Frontal cortex (tissue), 3 donors: ENCODE measurements at regions not wholly inside any gene's neighbourhood (a gene's known extent, or its start where the extent isn't known, plus 50 kb on each side); places are given as distances from the start of the nearest gene placed in this dataset.
A peak's percentile ranks its signal among the peaks of the same experiment; 100 is the strongest.

ENCODE experiments used
- DNase-seq, 2 donors: peaks; one replicate each; pipeline ENCODE4 v3.0.0; 2012; ENCODE audit warnings: low spot score in 2 of 2
- FAIRE-seq: peaks from 2 replicates; lab custom pipeline; 2012; peaks lifted over from hg19 to GRCh38; lab: Jason Lieb, UNC
- donor health status: control.
- donor health status: control.
- donor health status: control.

- no peak for DNase-seq
- no peak for FAIRE-seq
These were observed 117.9 kb upstream of the KLF6 start for GRCh38 chr10:3902809-3903410.

- FAIRE-seq (no peak), DNase-seq (no peak)
These were observed 117.2 kb upstream of the KLF6 start for GRCh38 chr10:3902054-3902808.

GRCh38 chr10:3901370-3901769 is 116.4 kb upstream of the KLF6 start:
- FAIRE-seq (no peak), DNase-seq (no peak)

DNA sequence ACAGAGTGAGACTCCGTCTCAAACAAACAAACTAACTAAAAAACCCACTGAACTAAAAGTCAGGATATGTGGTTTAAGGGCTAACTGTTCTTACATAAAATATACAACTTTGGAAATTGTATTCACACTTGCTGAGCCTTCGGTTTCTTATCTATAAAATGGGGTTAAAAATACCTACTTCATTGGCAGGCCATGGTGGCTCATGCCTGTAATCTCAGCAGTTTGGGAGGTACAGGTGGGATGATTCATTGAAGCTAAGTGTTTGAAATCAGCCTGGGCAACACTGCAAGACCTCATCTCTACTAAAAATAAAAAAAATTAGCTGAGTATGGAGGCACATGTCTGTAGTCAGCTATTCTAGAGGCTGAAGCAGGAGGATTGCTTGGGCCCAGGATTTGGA is 115.4 kb upstream of the KLF6 start:
- DNase-seq (no peak), FAIRE-seq (no peak)

GRCh38 chr10:3898821-3899220 is 113.8 kb upstream of the KLF6 start:
- no peak for FAIRE-seq
- no peak for DNase-seq

- DNase-seq (no peak), FAIRE-seq (no peak)
These were observed 112.1 kb upstream of the KLF6 start for GRCh38 chr10:3897156-3897555.

GRCh38 chr10:3896161-3896560 is 111.2 kb upstream of the KLF6 start:
- DNase-seq (no peak), FAIRE-seq (no peak)

DNA sequence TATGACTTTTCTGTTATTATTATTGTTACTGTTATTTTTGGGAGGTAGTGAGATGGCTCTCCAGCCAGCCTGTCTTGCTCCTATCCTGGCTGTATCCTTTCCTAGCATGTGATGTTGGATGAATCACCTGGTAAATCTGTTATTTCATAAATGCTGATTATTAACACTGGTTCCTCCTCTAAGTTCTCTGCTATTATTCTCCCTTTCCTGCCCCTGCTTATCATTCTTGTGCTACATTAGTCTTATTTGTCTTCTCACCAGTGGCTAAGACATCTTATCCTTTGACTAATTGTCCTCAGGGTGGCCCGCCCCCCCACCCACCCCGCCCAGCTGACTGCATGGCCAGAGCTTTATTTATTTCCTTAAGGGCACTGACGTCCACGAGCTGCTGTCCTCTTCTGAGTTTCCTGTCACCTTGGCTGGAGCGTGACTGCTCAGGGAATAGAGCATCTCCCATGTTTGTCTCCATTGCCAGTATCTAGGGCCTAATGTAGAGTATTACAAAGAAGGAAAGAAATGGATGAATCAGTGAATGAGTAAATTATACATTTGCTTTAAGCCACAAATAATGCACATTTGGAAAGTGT is 110.1 kb upstream of the KLF6 start:
- DNase-seq, result no peak
- FAIRE-seq, result no peak

- DNase-seq (no peak), FAIRE-seq (no peak)
These were observed 109.0 kb upstream of the KLF6 start for GRCh38 chr10:3893901-3894563.

- DNase-seq (no peak), FAIRE-seq (no peak)
These were observed 107.7 kb upstream of the KLF6 start for GRCh38 chr10:3892440-3893425.

DNA sequence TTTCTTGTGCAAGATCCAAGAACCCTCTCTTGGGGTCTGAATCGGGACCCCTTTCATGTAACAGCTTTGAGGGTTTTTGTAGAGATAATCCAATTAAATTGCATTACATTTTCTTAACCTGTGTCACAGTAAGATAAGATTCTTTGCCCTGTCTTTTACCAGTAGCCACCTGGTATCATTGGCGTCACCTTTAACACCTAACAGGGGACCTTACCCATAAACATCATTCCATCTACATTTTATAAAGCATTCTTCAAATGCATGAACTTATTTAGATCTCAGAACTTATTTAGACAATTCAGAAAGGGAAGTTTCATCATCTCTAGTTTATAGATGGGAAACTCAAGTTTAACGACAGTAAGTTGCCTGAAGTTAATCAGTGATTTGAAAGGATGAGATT is 106.4 kb upstream of the KLF6 start:
- DNase-seq (no peak), FAIRE-seq (no peak)

GRCh38 chr10:3890602-3891352 is 105.8 kb upstream of the KLF6 start:
- FAIRE-seq (no peak), DNase-seq (no peak)

- FAIRE-seq, result no peak
- no peak for DNase-seq
These were observed 105.0 kb upstream of the KLF6 start for GRCh38 chr10:3889961-3890522.

GRCh38 chr10:3887885-3888476 is 103.0 kb upstream of the KLF6 start:
- FAIRE-seq (no peak), DNase-seq (no peak)

- DNase-seq (no peak), FAIRE-seq (no peak)
These were observed 102.4 kb upstream of the KLF6 start for GRCh38 chr10:3887404-3887803.

- FAIRE-seq, result no peak
- peak in 1 of 2 donors; percentile 27 for DNase-seq
These were observed 101.7 kb upstream of the KLF6 start for GRCh38 chr10:3886641-3887251.

GRCh38 chr10:3886191-3886590 is 101.2 kb upstream of the KLF6 start:
- FAIRE-seq (no peak), DNase-seq (no peak)

DNA sequence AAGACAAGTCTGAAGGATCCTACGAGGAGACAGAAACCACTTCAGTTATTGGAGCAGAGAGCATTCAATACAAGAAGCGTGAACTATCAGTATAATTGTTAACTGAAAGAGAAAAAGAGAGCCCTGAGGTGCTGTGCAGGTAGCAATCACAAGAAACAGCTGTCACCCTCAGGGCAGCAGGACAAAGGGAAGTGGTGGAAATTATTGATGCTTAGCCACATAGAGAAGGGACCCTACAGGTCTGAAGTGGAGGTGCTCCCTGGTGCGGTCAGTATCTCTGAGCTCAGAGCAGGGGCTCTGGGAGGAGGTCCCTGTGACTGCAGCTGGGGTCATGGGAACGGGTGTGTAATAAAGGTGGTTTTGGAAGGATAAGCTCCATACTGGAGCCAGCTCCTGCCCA is 97.8 kb upstream of the KLF6 start:
- no peak for FAIRE-seq
- DNase-seq, result no peak
